HEK293T (cell line): ENCODE measurements at regions not wholly inside any gene's neighbourhood (a gene's known extent, or its start where the extent isn't known, plus 50 kb on each side); places are given as distances from the start of the nearest gene placed in this dataset.
A peak's percentile ranks its signal among the peaks of the same experiment; 100 is the strongest.

Experiments
- CTCF ChIA-PET: fragments of 350-600 bp; formaldehyde crosslinking; extraction: SDS; loops from one replicate; lab custom pipeline; 2021; ENCODE audit warnings: antibody characterized with exemption, inconsistent platforms; lab: Yijun Ruan, JAX
- POLR2A ChIA-PET: fragments of 350-600 bp; formaldehyde crosslinking; extraction: SDS; loops from one replicate; lab custom pipeline; 2020; ENCODE audit warnings: antibody characterized with exemption, inconsistent platforms; lab: Yijun Ruan, JAX
- DNase-seq: peaks from one replicate; pipeline ENCODE4 v3.0.0; 2012; ENCODE audit warnings: mixed read lengths; ENCODE audit errors: extremely low spot score
- ARNT ChIP-seq: fragments of 450-650 bp; IDR thresholded peaks from 2 replicates; pipeline ENCODE4 v1.6.1; 2017; ENCODE audit warnings: mild to moderate bottlenecking
- BHLHE40 ChIP-seq: fragments of 450-650 bp; IDR thresholded peaks from 2 replicates; pipeline ENCODE4 v1.6.1; 2016; ENCODE audit warnings: mild to moderate bottlenecking, moderate library complexity, borderline replicate concordance
- CTBP1 ChIP-seq: fragments of 450-650 bp; IDR thresholded peaks from 2 replicates; pipeline ENCODE4 v1.6.1; 2016; ENCODE audit warnings: borderline replicate concordance
- ELF4 ChIP-seq: fragments of 450-650 bp; IDR thresholded peaks from 2 replicates; pipeline ENCODE4 v1.6.1; 2017; ENCODE audit warnings: antibody characterized with exemption
- FOXA1 ChIP-seq: fragments of 450-650 bp; IDR thresholded peaks from 2 replicates; pipeline ENCODE4 v1.6.1; 2016; ENCODE audit warnings: mild to moderate bottlenecking
- FOXK2 ChIP-seq: fragments of 450-650 bp; IDR thresholded peaks from 2 replicates; pipeline ENCODE4 v1.6.1; 2016; ENCODE audit warnings: mild to moderate bottlenecking
- FOXM1 ChIP-seq: fragments of 450-650 bp; IDR thresholded peaks from 2 replicates; pipeline ENCODE4 v1.6.1; 2017; ENCODE audit warnings: mild to moderate bottlenecking, borderline replicate concordance
- HDGF ChIP-seq: fragments of 450-650 bp; IDR thresholded peaks from 2 replicates; pipeline ENCODE4 v1.6.1; 2017; ENCODE audit warnings: antibody characterized with exemption, borderline replicate concordance
- L3MBTL2 ChIP-seq: fragments of 450-650 bp; conservative IDR thresholded peaks from 2 replicates; pipeline ENCODE4 v1.6.1; 2016; ENCODE audit warnings: mild to moderate bottlenecking
- LEF1 ChIP-seq: fragments of 450-650 bp; IDR thresholded peaks from 2 replicates; pipeline ENCODE4 v1.6.1; 2017; ENCODE audit warnings: mild to moderate bottlenecking, borderline replicate concordance
- NFRKB ChIP-seq: fragments of 450-650 bp; IDR thresholded peaks from 2 replicates; pipeline ENCODE4 v1.6.1; 2016; ENCODE audit warnings: mild to moderate bottlenecking, moderate library complexity
- SP1 ChIP-seq: fragments of 450-650 bp; IDR thresholded peaks from 2 replicates; pipeline ENCODE4 v1.6.1; 2017
- SUZ12 ChIP-seq: fragments of 450-650 bp; IDR thresholded peaks from 2 replicates; pipeline ENCODE4 v1.6.1; 2016; ENCODE audit warnings: mild to moderate bottlenecking
- TARDBP ChIP-seq: fragments of 450-650 bp; IDR thresholded peaks from 2 replicates; pipeline ENCODE4 v1.6.1; 2016
- ZNF384 ChIP-seq: fragments of 450-650 bp; IDR thresholded peaks from 2 replicates; pipeline ENCODE4 v1.6.1; 2016
- TF ChIP-seq, protein P1 (sequence below): fragments of 450-650 bp; IDR thresholded peaks from 2 replicates; pipeline ENCODE4 v1.6.1; 2016

DNA sequence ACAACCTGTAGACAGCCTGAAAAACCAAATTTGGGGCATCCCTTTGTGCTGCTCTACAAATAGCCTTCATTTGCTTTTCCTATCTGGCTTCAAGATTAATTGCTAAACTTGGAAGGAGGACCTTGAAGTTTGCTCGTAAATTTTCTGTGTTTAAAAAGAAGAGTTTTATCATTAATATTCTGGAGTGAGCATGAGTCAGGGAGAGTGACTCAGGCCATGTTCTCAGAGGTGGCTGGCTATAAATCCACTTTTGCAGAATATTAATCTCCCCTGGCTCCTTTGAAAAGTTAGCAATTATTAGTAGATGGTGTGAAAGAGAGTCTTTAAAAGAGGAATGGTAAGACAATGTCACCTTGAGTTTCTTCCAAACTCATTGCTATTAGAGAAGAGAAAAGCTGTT is 91.0 kb downstream of the ANKEF1 start:
- TF ChIP-seq SUZ12 (no peak), CTBP1 (no peak), HDGF (no peak), LEF1 (no peak), ELF4 (no peak), ZNF384 (no peak)
- ChIA-PET POLR2A (no interaction called here), CTCF (no interaction called here)
- DNase-seq, result no peak

DNA sequence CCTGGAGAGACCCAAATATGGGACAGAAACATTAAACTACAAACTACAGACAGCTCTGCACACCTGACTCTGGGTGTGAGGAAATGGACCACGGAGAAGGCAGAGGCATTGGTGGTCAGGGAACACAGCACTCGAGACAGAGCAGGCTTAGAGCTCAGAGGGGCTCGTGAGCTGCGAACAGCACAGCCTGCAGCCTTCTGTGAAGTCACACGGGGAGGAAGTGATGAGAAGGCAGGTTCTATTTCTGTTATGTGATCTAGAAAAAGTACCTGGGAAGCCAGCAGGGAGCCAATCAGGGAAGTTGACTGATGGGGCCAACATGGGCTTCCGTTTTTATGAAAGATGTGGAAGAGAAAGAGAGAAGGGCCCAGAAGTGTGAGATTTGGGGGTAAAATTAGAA is 88.9 kb upstream of the SNAP25 start:
- CTCF ChIA-PET, result no interaction called here
- TF ChIP-seq ELF4, result no peak
- no peak for TF ChIP-seq SUZ12
- TF ChIP-seq BHLHE40, result no peak
- TF ChIP-seq TARDBP, result no peak
- TF ChIP-seq FOXK2, result no peak
- TF ChIP-seq ZNF384, result no peak
- TF ChIP-seq CTBP1, result no peak
- no peak for TF ChIP-seq FOXA1
- TF ChIP-seq LEF1, result no peak
- no peak for TF ChIP-seq L3MBTL2
- DNase-seq, result no peak
- POLR2A ChIA-PET, result no interaction called here

DNA sequence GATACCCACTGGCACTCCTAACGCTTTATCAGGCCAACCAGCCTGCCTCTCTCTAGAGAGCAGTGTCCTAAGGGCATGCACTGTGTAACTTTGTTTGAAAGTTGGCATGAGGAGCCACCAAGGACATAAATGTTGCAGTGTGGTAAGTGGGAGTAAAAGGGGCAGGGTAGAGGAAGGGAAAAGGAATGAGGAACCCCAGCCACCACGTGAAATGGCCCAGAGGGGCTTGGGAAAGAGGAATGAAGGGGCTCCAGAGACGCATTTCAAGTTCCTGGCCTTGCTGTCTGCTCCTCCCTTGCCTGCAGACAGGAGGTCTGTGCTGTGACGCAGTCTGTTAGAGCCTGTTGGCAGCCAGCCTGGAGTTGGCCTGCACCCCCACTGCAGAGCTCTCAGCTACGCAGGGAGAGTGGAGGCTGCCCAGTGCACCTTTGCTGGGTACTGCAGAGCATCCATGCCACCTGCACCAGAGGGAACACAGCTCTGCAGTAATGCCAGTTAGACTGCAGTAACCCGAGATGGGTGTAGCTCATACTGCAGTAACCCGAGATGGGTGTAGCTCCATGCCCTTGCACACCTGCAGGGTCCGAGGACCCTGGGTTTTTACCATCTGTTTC is 86.8 kb upstream of the SNAP25 start:
- CTCF ChIA-PET, result no interaction called here
- no peak for TF ChIP-seq ELF4
- no peak for TF ChIP-seq LEF1
- no peak for TF ChIP-seq BHLHE40
- TF ChIP-seq ARNT, result no peak
- TF ChIP-seq NFRKB, result no peak
- no peak for TF ChIP-seq TARDBP
- TF ChIP-seq HDGF, result no peak
- TF ChIP-seq FOXM1, result no peak
- no peak for TF ChIP-seq SP1
- TF ChIP-seq ZNF384, result no peak
- no peak for TF ChIP-seq CTBP1
- TF ChIP-seq FOXA1, result no peak
- TF ChIP-seq, protein P1, sequence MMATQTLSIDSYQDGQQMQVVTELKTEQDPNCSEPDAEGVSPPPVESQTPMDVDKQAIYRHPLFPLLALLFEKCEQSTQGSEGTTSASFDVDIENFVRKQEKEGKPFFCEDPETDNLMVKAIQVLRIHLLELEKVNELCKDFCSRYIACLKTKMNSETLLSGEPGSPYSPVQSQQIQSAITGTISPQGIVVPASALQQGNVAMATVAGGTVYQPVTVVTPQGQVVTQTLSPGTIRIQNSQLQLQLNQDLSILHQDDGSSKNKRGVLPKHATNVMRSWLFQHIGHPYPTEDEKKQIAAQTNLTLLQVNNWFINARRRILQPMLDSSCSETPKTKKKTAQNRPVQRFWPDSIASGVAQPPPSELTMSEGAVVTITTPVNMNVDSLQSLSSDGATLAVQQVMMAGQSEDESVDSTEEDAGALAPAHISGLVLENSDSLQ, result no peak
- no peak for TF ChIP-seq SUZ12
- no peak for TF ChIP-seq L3MBTL2
- no peak for TF ChIP-seq FOXK2
- POLR2A ChIA-PET, result no interaction called here
- no peak for DNase-seq

DNA sequence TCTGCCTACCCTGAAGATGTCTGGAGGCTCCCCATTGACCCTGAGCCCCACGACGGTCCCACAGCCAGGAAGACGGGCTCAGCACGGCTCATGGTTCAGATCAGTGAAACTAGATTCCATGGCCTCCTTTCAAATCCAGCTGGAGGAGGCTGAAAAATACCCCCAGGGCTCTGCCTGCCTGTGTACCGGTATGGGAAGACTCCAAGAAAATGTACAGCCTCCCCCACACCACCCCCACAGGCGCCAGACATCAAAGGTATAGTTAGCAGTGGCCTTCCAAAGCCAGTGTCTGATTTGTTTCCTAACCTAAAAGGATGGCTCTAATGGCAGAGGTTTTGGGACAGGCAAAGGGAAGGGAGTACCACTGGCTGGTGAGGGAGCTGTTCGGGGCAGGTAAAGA is 86.2 kb upstream of the SNAP25 start:
- ChIA-PET POLR2A (no interaction called here), CTCF (no interaction called here)
- no peak for TF ChIP-seq FOXA1
- TF ChIP-seq HDGF, result no peak
- TF ChIP-seq TARDBP, result no peak
- no peak for TF ChIP-seq LEF1
- TF ChIP-seq ZNF384, result no peak
- TF ChIP-seq CTBP1, result no peak
- no peak for TF ChIP-seq NFRKB
- TF ChIP-seq, protein P1, result no peak
- no peak for TF ChIP-seq SP1
- TF ChIP-seq ELF4, result no peak
- no peak for TF ChIP-seq SUZ12
- TF ChIP-seq FOXK2, result no peak
- TF ChIP-seq BHLHE40, result no peak
- TF ChIP-seq ARNT, result no peak
- TF ChIP-seq FOXM1, result no peak
- TF ChIP-seq L3MBTL2, result no peak
- DNase-seq, result no peak

DNA sequence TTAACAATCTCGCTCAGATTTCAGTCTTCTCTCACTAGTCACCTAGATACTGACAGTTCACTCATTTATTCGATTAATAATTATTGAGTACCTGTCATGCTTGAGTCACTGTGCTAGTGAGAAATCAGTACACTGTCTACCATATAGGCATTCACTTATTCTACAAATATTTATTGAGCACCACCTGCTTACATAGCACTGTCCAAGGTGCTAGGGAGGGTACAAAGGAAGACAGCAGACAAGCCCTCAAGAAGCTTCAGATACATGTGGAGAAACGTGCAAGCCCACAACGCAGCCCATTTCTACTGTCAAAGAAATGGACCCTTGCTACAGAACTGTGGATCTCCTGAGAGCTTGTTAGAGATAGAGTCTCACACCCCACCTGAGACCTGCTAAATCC is 85.1 kb upstream of the SNAP25 start:
- ChIA-PET CTCF (no interaction called here), POLR2A (no interaction called here)
- no peak for TF ChIP-seq BHLHE40
- TF ChIP-seq ELF4, result no peak
- no peak for TF ChIP-seq TARDBP
- no peak for TF ChIP-seq L3MBTL2
- TF ChIP-seq ZNF384, result no peak
- no peak for TF ChIP-seq FOXA1
- TF ChIP-seq LEF1, result no peak
- TF ChIP-seq HDGF, result no peak
- no peak for TF ChIP-seq SP1
- TF ChIP-seq FOXM1, result no peak
- TF ChIP-seq, protein P1, result no peak
- TF ChIP-seq ARNT, result no peak
- no peak for TF ChIP-seq CTBP1
- no peak for TF ChIP-seq NFRKB
- TF ChIP-seq FOXK2, result no peak
- no peak for TF ChIP-seq SUZ12
- no peak for DNase-seq

DNA sequence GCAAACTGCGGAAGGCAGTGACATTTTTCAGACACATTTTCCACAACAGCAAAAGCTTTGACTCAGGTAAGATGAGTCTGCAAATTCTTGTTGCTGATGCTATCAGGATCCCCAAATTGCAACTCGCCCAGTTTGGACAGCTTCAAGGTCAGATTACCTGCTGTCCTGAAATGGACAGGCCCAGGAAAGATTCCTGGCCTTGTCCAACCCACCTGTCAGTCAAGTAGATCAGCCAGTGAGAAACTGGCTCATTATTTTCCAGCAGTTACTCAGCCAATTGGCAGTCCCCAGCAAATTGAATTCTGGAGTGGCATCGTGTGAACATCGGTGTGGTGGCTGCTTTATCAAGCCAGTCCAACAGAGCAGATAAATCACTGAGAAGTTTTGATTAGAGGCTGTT is 84.5 kb upstream of the SNAP25 start:
- no peak for DNase-seq
- POLR2A ChIA-PET, result no interaction called here
- CTCF ChIA-PET, result no interaction called here
- TF ChIP-seq, protein P1, result peak; percentile 41
- TF ChIP-seq HDGF (no peak), SUZ12 (no peak)
